GM12892 (cell line): ENCODE measurements at regions not wholly inside any gene's neighbourhood (a gene's known extent, or its start where the extent isn't known, plus 50 kb on each side); places are given as distances from the start of the nearest gene placed in this dataset.

Source experiments
- POLR2A ChIP-seq: IDR thresholded peaks from 2 replicates; pipeline ENCODE4 v1.6.1; 2011; ENCODE audit warnings: low read depth, low read length, control low read depth
- POLR2AphosphoS5 ChIP-seq: IDR thresholded peaks from 2 replicates; pipeline ENCODE4 v1.6.1; 2011; ENCODE audit warnings: low read depth, low read length, control low read depth

DNA sequence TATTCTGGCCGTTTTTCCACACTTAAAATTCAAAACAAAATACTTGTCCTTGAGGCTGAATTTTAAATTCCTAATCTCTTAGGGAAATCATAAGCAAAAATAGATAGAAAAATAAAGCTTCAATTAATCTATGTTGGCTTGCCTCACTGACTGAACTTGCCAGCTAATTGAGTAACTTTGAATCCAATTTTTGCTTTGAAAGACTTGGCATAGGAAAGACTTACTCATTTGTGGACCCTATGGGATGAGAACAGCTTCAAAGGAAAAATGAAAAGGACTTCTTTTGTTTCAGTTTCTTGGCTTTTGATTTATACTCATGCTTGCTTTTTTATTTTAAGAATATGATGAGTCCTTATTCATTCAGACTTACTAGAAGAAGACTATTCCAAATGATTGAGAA is 370.7 kb upstream of the RARB start:
- TF ChIP-seq POLR2AphosphoS5 (no peak), POLR2A (no peak)
